ENCODE measurements at regions not wholly inside any gene's neighbourhood (a gene's known extent, or its start where the extent isn't known, plus 50 kb on each side); places are given as distances from the start of the nearest gene placed in this dataset.

GRCh38 chr4:188246488-188246887, 107.2 kb downstream of the TRIML1 start:
- H3K9me3 ChIP-seq (ENCODE audit: control insufficient read depth, insufficient read depth, low read length) = no peaks in the 10 kb centered on the region
- H3K9ac ChIP-seq (ENCODE audit: low read depth, low read length) = no peak overlapping the region
- H3K36me3 ChIP-seq (ENCODE audit: control insufficient read depth, insufficient read depth, low read length) = no peaks in the 10 kb centered on the region
- no peaks in the 10 kb centered on the region for H3K4me1 ChIP-seq (ENCODE audit: control insufficient read depth, insufficient read depth, low read length)
- H3K27me3 ChIP-seq (ENCODE audit: control insufficient read depth, insufficient read depth, low read length) = no peaks in the 10 kb centered on the region
- H3K4me3 ChIP-seq (ENCODE audit: low read depth, low read length) = no peak overlapping the region

GRCh38 chr4:188254211-188254610, 115.0 kb downstream of the TRIML1 start:
- H3K4me3 ChIP-seq (ENCODE audit: low read depth, low read length) = no peak overlapping the region
- H3K27me3 ChIP-seq (ENCODE audit: control insufficient read depth, insufficient read depth, low read length) = no peaks in the 10 kb centered on the region
- no peaks in the 10 kb centered on the region for H3K36me3 ChIP-seq (ENCODE audit: control insufficient read depth, insufficient read depth, low read length)
- H3K9me3 ChIP-seq (ENCODE audit: control insufficient read depth, insufficient read depth, low read length) = no peaks in the 10 kb centered on the region
- no peaks in the 10 kb centered on the region for H3K4me1 ChIP-seq (ENCODE audit: control insufficient read depth, insufficient read depth, low read length)
- H3K9ac ChIP-seq (ENCODE audit: low read depth, low read length) = no peak overlapping the region

GRCh38 chr4:188262464-188262863, 123.2 kb downstream of the TRIML1 start:
- Histone ChIP-seq H3K9ac (ENCODE audit: low read depth, low read length) (no peak overlapping the region), H3K4me1 (ENCODE audit: control insufficient read depth, insufficient read depth, low read length) (no peaks in the 10 kb centered on the region), H3K27me3 (ENCODE audit: control insufficient read depth, insufficient read depth, low read length) (no peaks in the 10 kb centered on the region), H3K9me3 (ENCODE audit: control insufficient read depth, insufficient read depth, low read length) (no peaks in the 10 kb centered on the region), H3K4me3 (ENCODE audit: low read depth, low read length) (no peak overlapping the region), H3K36me3 (ENCODE audit: control insufficient read depth, insufficient read depth, low read length) (no peaks in the 10 kb centered on the region)

- H3K4me1 ChIP-seq (ENCODE audit: control insufficient read depth, insufficient read depth, low read length) = peaks cover 6% of the 10 kb centered on the region
- no peaks in the 10 kb centered on the region for H3K9me3 ChIP-seq (ENCODE audit: control insufficient read depth, insufficient read depth, low read length)
- H3K27me3 ChIP-seq (ENCODE audit: control insufficient read depth, insufficient read depth, low read length) = no peaks in the 10 kb centered on the region
- no peaks in the 10 kb centered on the region for H3K36me3 ChIP-seq (ENCODE audit: control insufficient read depth, insufficient read depth, low read length)
- H3K9ac ChIP-seq (ENCODE audit: low read depth, low read length) = no peak overlapping the region
- H3K4me3 ChIP-seq (ENCODE audit: low read depth, low read length) = no peak overlapping the region
Observed at GRCh38 chr4:188263321-188263720, 124.1 kb downstream of the TRIML1 start.

GRCh38 chr4:188266386-188266785, 127.1 kb downstream of the TRIML1 start:
- Histone ChIP-seq H3K36me3 (ENCODE audit: control insufficient read depth, insufficient read depth, low read length) (no peaks in the 10 kb centered on the region), H3K9me3 (ENCODE audit: control insufficient read depth, insufficient read depth, low read length) (no peaks in the 10 kb centered on the region), H3K4me3 (ENCODE audit: low read depth, low read length) (no peak overlapping the region), H3K9ac (ENCODE audit: low read depth, low read length) (no peak overlapping the region), H3K4me1 (ENCODE audit: control insufficient read depth, insufficient read depth, low read length) (peaks cover 9% of the 10 kb centered on the region), H3K27me3 (ENCODE audit: control insufficient read depth, insufficient read depth, low read length) (no peaks in the 10 kb centered on the region)

- H3K4me1 ChIP-seq (ENCODE audit: control insufficient read depth, insufficient read depth, low read length) = peaks cover 9% of the 10 kb centered on the region
- no peak overlapping the region for H3K4me3 ChIP-seq (ENCODE audit: low read depth, low read length)
- no peaks in the 10 kb centered on the region for H3K27me3 ChIP-seq (ENCODE audit: control insufficient read depth, insufficient read depth, low read length)
- no peaks in the 10 kb centered on the region for H3K36me3 ChIP-seq (ENCODE audit: control insufficient read depth, insufficient read depth, low read length)
- no peak overlapping the region for H3K9ac ChIP-seq (ENCODE audit: low read depth, low read length)
- no peaks in the 10 kb centered on the region for H3K9me3 ChIP-seq (ENCODE audit: control insufficient read depth, insufficient read depth, low read length)
Observed at GRCh38 chr4:188268131-188268908, 129.1 kb downstream of the TRIML1 start.

- Histone ChIP-seq H3K27me3 (ENCODE audit: control insufficient read depth, insufficient read depth, low read length) (no peaks in the 10 kb centered on the region), H3K9me3 (ENCODE audit: control insufficient read depth, insufficient read depth, low read length) (no peaks in the 10 kb centered on the region), H3K9ac (ENCODE audit: low read depth, low read length) (no peak overlapping the region), H3K36me3 (ENCODE audit: control insufficient read depth, insufficient read depth, low read length) (no peaks in the 10 kb centered on the region), H3K4me3 (ENCODE audit: low read depth, low read length) (no peak overlapping the region), H3K4me1 (ENCODE audit: control insufficient read depth, insufficient read depth, low read length) (peaks cover 9% of the 10 kb centered on the region)
Observed at GRCh38 chr4:188270273-188271069, 131.2 kb downstream of the TRIML1 start.

GRCh38 chr4:188275686-188276085, 136.4 kb downstream of the TRIML1 start:
- no peak overlapping the region for H3K9ac ChIP-seq (ENCODE audit: low read depth, low read length)
- no peaks in the 10 kb centered on the region for H3K36me3 ChIP-seq (ENCODE audit: control insufficient read depth, insufficient read depth, low read length)
- H3K9me3 ChIP-seq (ENCODE audit: control insufficient read depth, insufficient read depth, low read length) = no peaks in the 10 kb centered on the region
- H3K4me3 ChIP-seq (ENCODE audit: low read depth, low read length) = no peak overlapping the region
- no peaks in the 10 kb centered on the region for H3K27me3 ChIP-seq (ENCODE audit: control insufficient read depth, insufficient read depth, low read length)
- no peaks in the 10 kb centered on the region for H3K4me1 ChIP-seq (ENCODE audit: control insufficient read depth, insufficient read depth, low read length)

- Histone ChIP-seq H3K27me3 (ENCODE audit: control insufficient read depth, insufficient read depth, low read length) (peaks cover 19% of the 10 kb centered on the region), H3K36me3 (ENCODE audit: control insufficient read depth, insufficient read depth, low read length) (no peaks in the 10 kb centered on the region), H3K9ac (ENCODE audit: low read depth, low read length) (no peak overlapping the region), H3K4me3 (ENCODE audit: low read depth, low read length) (no peak overlapping the region), H3K4me1 (ENCODE audit: control insufficient read depth, insufficient read depth, low read length) (peaks cover 2% of the 10 kb centered on the region), H3K9me3 (ENCODE audit: control insufficient read depth, insufficient read depth, low read length) (no peaks in the 10 kb centered on the region)
Observed at GRCh38 chr4:188279184-188279583, 139.9 kb downstream of the TRIML1 start.

GRCh38 chr4:188282471-188283232, 143.4 kb downstream of the TRIML1 start:
- Histone ChIP-seq H3K4me3 (ENCODE audit: low read depth, low read length) (peak overlapping the region; percentile 53), H3K27me3 (ENCODE audit: control insufficient read depth, insufficient read depth, low read length) (peaks cover 19% of the 10 kb centered on the region), H3K9ac (ENCODE audit: low read depth, low read length) (no peak overlapping the region), H3K4me1 (ENCODE audit: control insufficient read depth, insufficient read depth, low read length) (peaks cover 2% of the 10 kb centered on the region), H3K36me3 (ENCODE audit: control insufficient read depth, insufficient read depth, low read length) (no peaks in the 10 kb centered on the region), H3K9me3 (ENCODE audit: control insufficient read depth, insufficient read depth, low read length) (no peaks in the 10 kb centered on the region)

GRCh38 chr4:188287169-188287894, 148.1 kb downstream of the TRIML1 start:
- H3K9ac ChIP-seq (ENCODE audit: low read depth, low read length) = no peak overlapping the region
- H3K4me3 ChIP-seq (ENCODE audit: low read depth, low read length) = no peak overlapping the region
- no peaks in the 10 kb centered on the region for H3K36me3 ChIP-seq (ENCODE audit: control insufficient read depth, insufficient read depth, low read length)
- peaks cover 2% of the 10 kb centered on the region for H3K4me1 ChIP-seq (ENCODE audit: control insufficient read depth, insufficient read depth, low read length)
- H3K27me3 ChIP-seq (ENCODE audit: control insufficient read depth, insufficient read depth, low read length) = peaks cover 15% of the 10 kb centered on the region
- no peaks in the 10 kb centered on the region for H3K9me3 ChIP-seq (ENCODE audit: control insufficient read depth, insufficient read depth, low read length)

Measured in iPS-15b (cell line).